ENCODE measurements at regions not wholly inside any gene's neighbourhood (a gene's known extent, or its start where the extent isn't known, plus 50 kb on each side); places are given as distances from the start of the nearest gene placed in this dataset.

DNA sequence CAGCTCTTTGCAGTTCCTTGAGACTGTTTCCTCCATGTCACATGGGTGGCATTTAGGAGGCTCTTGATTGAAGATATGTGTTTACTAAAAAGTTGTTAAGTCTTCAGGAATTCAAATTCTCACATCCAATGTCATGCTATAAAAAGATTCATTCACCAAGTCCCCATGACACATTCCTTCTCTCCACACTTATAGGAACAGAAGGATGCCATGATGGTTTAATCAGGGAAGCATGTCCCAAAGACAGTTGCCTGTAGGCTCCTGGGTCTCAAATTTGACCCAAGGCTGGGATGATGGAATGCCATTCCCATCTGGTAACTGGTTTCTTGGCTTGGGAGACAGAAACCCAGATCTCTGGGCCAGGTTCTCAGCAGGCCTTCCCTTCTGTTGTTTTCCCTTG lies 140.6 kb upstream of the SOX9 start:
- FAIRE-seq = no peak
- DNase-seq = no peak
- Histone ChIP-seq H3K4me1 (ENCODE audit: control insufficient read depth in 2 of 3, insufficient read depth in 2 of 3, low read depth in 1 of 3, low read length in 3 of 3) (no peaks in the 10 kb centered on the region), H3K27ac (ENCODE audit: low read depth in 2 of 2, low read length in 2 of 2) (no peak overlapping the region), H3K27me3 (ENCODE audit: control insufficient read depth, insufficient read depth, low read length) (no peaks in the 10 kb centered on the region), H3K9ac (ENCODE audit: low read length in 3 of 3) (no peak overlapping the region), H3K4me3 (ENCODE audit: low read length in 3 of 3) (no peak overlapping the region), H3K36me3 (ENCODE audit: control insufficient read depth in 2 of 3, insufficient read depth in 3 of 3, low read length in 3 of 3) (no peaks in the 10 kb centered on the region), H3K9me3 (ENCODE audit: control insufficient read depth in 2 of 3, insufficient read depth in 1 of 3, low read length in 3 of 3) (no peaks in the 10 kb centered on the region)
- intact Hi-C loops (cut with DNase I) = no loop called here
- TF ChIP-seq, protein P1, sequence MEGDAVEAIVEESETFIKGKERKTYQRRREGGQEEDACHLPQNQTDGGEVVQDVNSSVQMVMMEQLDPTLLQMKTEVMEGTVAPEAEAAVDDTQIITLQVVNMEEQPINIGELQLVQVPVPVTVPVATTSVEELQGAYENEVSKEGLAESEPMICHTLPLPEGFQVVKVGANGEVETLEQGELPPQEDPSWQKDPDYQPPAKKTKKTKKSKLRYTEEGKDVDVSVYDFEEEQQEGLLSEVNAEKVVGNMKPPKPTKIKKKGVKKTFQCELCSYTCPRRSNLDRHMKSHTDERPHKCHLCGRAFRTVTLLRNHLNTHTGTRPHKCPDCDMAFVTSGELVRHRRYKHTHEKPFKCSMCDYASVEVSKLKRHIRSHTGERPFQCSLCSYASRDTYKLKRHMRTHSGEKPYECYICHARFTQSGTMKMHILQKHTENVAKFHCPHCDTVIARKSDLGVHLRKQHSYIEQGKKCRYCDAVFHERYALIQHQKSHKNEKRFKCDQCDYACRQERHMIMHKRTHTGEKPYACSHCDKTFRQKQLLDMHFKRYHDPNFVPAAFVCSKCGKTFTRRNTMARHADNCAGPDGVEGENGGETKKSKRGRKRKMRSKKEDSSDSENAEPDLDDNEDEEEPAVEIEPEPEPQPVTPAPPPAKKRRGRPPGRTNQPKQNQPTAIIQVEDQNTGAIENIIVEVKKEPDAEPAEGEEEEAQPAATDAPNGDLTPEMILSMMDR (IDR thresholded peaks at IDR 0.05; ENCODE audit: borderline replicate concordance, extremely low read depth, insufficient read depth) = no peak

DNA sequence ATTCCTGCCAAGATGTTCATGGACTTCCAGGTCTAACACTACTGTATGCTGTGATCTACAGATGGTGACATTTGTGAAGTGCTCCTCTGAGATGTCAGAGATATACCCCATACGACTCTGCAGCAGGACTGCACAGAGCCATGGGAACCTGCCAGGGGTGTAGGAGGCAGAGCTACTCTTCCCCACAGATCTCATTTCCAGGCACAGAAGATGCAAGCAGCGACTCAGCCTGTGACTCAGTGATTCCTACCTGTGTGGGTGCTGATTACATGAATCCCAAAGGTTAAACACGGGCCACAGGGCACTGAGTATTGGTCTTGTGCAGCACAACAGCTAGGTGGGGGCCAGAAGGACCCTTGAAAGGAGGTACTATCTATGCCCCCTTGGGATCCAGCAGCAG lies 137.0 kb upstream of the SOX9 start:
- DNase-seq (no peak), FAIRE-seq (no peak)
- H3K4me1 ChIP-seq (ENCODE audit: control insufficient read depth in 2 of 3, insufficient read depth in 2 of 3, low read depth in 1 of 3, low read length in 3 of 3) = no peaks in the 10 kb centered on the region
- intact Hi-C loops (cut with DNase I) = no loop called here
- TF ChIP-seq, protein P1 (IDR thresholded peaks at IDR 0.05; ENCODE audit: borderline replicate concordance, extremely low read depth, insufficient read depth) = no peak
- no peak overlapping the region for H3K27ac ChIP-seq (ENCODE audit: low read depth in 2 of 2, low read length in 2 of 2)
- no peak overlapping the region for H3K9ac ChIP-seq (ENCODE audit: low read length in 3 of 3)
- no peaks in the 10 kb centered on the region for H3K9me3 ChIP-seq (ENCODE audit: control insufficient read depth in 2 of 3, insufficient read depth in 1 of 3, low read length in 3 of 3)
- no peak overlapping the region for H3K4me3 ChIP-seq (ENCODE audit: low read length in 3 of 3)
- no peaks in the 10 kb centered on the region for H3K27me3 ChIP-seq (ENCODE audit: control insufficient read depth, insufficient read depth, low read length)
- H3K36me3 ChIP-seq (ENCODE audit: control insufficient read depth in 2 of 3, insufficient read depth in 3 of 3, low read length in 3 of 3) = no peaks in the 10 kb centered on the region

DNA sequence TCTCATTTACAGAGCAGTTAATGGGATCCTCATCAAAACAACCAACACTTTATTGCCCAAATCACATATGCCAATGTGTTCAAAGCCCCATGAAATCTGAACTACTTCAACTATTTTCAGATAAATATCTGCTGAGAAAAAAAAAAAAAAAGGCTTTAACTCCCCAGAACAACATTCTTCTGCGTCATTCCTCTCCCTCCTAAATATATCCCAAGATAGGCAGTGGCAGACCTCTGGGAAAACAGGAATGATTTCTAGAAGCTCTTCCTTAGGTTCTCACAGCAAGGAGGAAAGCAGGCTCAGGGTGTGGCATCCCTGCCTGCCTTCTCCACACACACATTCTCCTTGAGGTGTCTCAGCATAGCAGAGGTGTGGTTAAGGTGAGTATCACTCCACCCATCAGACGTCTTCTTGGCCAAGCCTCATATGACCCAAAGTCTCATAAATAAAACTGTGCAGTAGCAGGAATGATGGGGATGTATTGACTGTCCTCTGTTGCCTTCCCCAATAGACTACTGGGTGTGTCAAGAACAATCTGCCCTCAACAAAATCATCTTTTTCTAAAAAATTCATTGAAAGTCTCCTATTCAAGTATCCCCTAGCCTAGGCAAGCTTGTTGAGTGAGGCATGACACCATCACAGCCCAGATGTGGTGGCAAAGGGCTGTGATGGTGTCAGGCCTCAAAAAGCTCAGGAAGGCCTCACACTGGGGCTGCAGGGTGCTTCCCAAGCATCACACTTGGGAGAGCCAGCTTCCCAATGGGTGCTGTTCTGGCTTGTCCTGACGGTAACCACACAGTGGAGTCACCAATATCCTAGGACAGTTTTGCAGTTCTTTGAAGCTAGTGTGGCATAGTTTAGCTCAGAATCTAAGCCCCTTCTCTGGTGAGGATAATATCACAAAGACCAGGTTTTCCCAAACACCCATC lies 135.4 kb upstream of the SOX9 start:
- no peak overlapping the region for H3K4me3 ChIP-seq (ENCODE audit: low read length in 3 of 3)
- no peaks in the 10 kb centered on the region for H3K27me3 ChIP-seq (ENCODE audit: control insufficient read depth, insufficient read depth, low read length)
- intact Hi-C loops (cut with DNase I) = no loop called here
- no peak overlapping the region for H3K9ac ChIP-seq (ENCODE audit: low read length in 3 of 3)
- TF ChIP-seq, protein P1 (IDR thresholded peaks at IDR 0.05; ENCODE audit: borderline replicate concordance, extremely low read depth, insufficient read depth) = no peak
- H3K27ac ChIP-seq (ENCODE audit: low read depth in 2 of 2, low read length in 2 of 2) = no peak overlapping the region
- DNase-seq = no peak
- no peaks in the 10 kb centered on the region for H3K4me1 ChIP-seq (ENCODE audit: control insufficient read depth in 2 of 3, insufficient read depth in 2 of 3, low read depth in 1 of 3, low read length in 3 of 3)
- H3K36me3 ChIP-seq (ENCODE audit: control insufficient read depth in 2 of 3, insufficient read depth in 3 of 3, low read length in 3 of 3) = no peaks in the 10 kb centered on the region
- no peak for FAIRE-seq
- no peaks in the 10 kb centered on the region for H3K9me3 ChIP-seq (ENCODE audit: control insufficient read depth in 2 of 3, insufficient read depth in 1 of 3, low read length in 3 of 3)

Measured in kidney (tissue), 13 donors.